ENCODE measurements at regions not wholly inside any gene's neighbourhood (a gene's known extent, or its start where the extent isn't known, plus 50 kb on each side); places are given as distances from the start of the nearest gene placed in this dataset.

DNA sequence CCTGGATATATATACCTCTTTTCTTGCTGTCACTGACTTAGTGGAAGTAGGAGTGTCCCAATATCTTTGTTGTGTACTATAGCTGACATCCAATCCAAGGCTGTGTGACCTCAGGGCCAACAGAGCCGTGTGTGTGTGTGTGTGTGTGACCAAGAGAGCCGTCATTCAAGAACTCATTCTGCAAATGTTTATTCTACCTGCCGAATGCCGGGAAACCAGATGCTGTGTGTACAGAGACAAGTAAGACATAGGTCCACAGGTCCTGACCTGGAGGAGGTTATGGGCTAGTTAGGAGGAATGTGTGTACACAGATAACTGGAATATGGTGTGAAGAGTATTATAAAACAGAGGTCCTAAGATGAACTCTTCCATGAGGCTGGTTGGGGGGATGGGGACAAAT is 190.0 kb downstream of the DHX35 start:
- WGBS, 4 donors, result 55 to 72% (median 66%) methylated on average over 4 of the region's 4 CpGs
- intact Hi-C loops (cut with DNase I), result no loop called here
- Histone ChIP-seq H3K9me3 (no peaks in the 10 kb centered on the region), H3K4me1 (no peaks in the 10 kb centered on the region), H3K27ac (no peak overlapping the region), H3K27me3 (peaks cover 0 to 4% (median 0%) of the 10 kb centered on the region in 9 donors), H3K4me3 (no peak overlapping the region), H3K36me3 (no peaks in the 10 kb centered on the region)
- ATAC-seq (no peak), DNase-seq (no peak)
- TF ChIP-seq POLR2A (IDR thresholded peaks at IDR 0.05), result no peak
- TF ChIP-seq, protein P1, sequence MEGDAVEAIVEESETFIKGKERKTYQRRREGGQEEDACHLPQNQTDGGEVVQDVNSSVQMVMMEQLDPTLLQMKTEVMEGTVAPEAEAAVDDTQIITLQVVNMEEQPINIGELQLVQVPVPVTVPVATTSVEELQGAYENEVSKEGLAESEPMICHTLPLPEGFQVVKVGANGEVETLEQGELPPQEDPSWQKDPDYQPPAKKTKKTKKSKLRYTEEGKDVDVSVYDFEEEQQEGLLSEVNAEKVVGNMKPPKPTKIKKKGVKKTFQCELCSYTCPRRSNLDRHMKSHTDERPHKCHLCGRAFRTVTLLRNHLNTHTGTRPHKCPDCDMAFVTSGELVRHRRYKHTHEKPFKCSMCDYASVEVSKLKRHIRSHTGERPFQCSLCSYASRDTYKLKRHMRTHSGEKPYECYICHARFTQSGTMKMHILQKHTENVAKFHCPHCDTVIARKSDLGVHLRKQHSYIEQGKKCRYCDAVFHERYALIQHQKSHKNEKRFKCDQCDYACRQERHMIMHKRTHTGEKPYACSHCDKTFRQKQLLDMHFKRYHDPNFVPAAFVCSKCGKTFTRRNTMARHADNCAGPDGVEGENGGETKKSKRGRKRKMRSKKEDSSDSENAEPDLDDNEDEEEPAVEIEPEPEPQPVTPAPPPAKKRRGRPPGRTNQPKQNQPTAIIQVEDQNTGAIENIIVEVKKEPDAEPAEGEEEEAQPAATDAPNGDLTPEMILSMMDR (IDR thresholded peaks at IDR 0.05), result no peak

DNA sequence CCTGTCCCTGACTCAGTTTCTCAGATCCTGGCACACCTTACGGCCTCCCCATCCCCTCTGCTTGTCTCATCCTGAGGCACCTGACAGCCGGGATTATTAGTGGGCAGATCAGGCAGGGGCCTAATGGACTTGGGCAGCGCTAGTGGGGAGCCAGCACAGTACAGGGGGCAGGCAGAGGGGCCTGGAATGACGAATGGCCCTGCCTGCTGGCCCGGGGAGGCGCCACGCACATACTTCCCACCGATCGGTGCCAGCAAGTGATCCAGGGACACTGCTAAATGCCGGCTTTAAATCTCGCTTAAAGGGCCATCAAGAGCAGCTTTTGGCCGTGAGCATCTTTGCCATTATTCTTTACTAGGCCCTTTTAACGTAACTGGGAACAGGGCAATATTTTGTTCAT is 188.4 kb downstream of the DHX35 start:
- Histone ChIP-seq H3K4me3 (no peak overlapping the region), H3K27ac (no peak overlapping the region), H3K9me3 (no peaks in the 10 kb centered on the region), H3K27me3 (peaks cover 0 to 4% (median 0%) of the 10 kb centered on the region in 9 donors), H3K4me1 (no peaks in the 10 kb centered on the region), H3K36me3 (no peaks in the 10 kb centered on the region)
- ATAC-seq, result no peak
- intact Hi-C loops (cut with DNase I), result no loop called here
- TF ChIP-seq, protein P1 (IDR thresholded peaks at IDR 0.05), result no peak
- TF ChIP-seq POLR2A (IDR thresholded peaks at IDR 0.05), result no peak
- DNase-seq, result no peak
- 76 to 81% (median 79%) methylated on average over 13 of the region's 13 CpGs for WGBS, 4 donors

DNA sequence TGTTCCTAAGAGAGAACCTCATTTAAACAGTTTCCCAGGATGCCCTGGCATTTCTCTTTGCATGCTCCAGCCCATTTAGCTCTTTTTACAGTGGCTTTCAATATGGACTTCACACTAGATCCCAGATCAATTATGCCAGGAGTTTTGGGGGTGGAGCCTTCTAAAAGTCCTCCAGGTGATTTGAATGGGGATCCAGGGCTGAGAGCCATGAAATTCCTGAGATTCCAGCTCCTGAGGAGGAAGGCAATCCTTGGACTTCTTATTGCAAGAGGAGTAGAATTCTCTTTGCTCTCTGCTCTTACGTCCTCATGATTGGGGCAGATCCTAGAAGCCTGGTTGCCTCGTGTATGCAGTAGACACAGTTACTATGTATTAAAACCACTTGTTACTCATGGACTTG is 184.2 kb downstream of the DHX35 start:
- WGBS, 4 donors, result 54 to 66% (median 59%) methylated on average over 2 of the region's 2 CpGs
- H3K4me3 ChIP-seq, result no peak overlapping the region
- no peaks in the 10 kb centered on the region for H3K9me3 ChIP-seq
- no peak overlapping the region for H3K27ac ChIP-seq
- DNase-seq, result no peak
- no peaks in the 10 kb centered on the region for H3K36me3 ChIP-seq
- H3K4me1 ChIP-seq, result no peaks in the 10 kb centered on the region
- intact Hi-C loops (cut with DNase I), result no loop called here
- peaks cover 0 to 11% (median 0%) of the 10 kb centered on the region in 9 donors for H3K27me3 ChIP-seq
- ATAC-seq, result no peak
- no peak for TF ChIP-seq POLR2A (IDR thresholded peaks at IDR 0.05)

DNA sequence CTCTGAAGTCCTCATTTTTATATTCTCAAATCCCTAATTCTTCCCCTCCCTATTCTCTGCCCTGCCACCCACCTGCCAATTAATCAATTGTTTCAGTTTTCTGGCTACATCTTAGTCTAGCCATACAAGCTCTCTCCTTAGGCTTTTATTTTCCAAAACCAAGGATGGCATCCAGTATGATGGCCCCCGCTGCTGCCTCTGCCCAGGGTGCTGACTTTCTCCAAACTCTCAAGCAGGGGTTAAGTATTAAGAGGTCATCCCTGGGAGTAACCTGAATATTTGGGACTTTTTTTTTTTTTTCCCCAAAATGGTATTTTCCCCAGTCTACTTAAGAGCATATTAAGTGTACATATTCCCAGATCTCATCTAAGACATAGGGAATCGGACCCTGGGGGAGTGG is 183.8 kb downstream of the DHX35 start:
- Histone ChIP-seq H3K9me3 (no peaks in the 10 kb centered on the region), H3K4me1 (no peaks in the 10 kb centered on the region), H3K27ac (no peak overlapping the region), H3K27me3 (peaks cover 0 to 11% (median 0%) of the 10 kb centered on the region in 9 donors), H3K4me3 (no peak overlapping the region), H3K36me3 (no peaks in the 10 kb centered on the region)
- ATAC-seq (no peak), DNase-seq (no peak)
- 58 to 71% (median 64%) methylated on average over 2 of the region's 2 CpGs for WGBS, 4 donors
- intact Hi-C loops (cut with DNase I), result no loop called here
- TF ChIP-seq POLR2A (IDR thresholded peaks at IDR 0.05), result no peak
- TF ChIP-seq, protein P1 (IDR thresholded peaks at IDR 0.05), result no peak

DNA sequence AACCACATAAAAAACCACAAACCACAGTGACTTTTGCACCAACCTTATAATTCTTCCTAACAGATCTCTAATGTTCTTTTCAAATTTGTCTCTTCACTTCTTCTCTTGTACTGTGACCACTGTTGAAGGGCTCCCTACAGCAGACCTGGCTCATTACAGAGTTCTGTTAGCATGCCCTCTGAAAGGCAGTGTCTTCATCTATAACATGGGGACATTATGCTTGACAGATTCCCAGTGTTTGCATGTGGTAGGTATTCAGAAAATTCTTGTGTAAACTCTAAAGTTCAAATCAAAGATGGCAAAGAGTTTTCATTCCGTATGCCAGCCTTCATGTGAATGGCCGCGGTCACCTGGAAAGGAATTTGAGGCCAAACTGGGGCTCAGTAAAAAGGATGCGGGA is 182.6 kb downstream of the DHX35 start:
- no peak overlapping the region for H3K27ac ChIP-seq
- 88 to 93% (median 91%) methylated on average over 4 of the region's 4 CpGs for WGBS, 4 donors
- no peak for ATAC-seq

More for the DNA sequence above, 182.6 kb downstream of the DHX35 start:
- intact Hi-C loops (cut with DNase I), result no loop called here
- TF ChIP-seq, protein P1 (IDR thresholded peaks at IDR 0.05), result no peak
- TF ChIP-seq POLR2A (IDR thresholded peaks at IDR 0.05), result no peak
- DNase-seq, result no peak
- no peaks in the 10 kb centered on the region for H3K9me3 ChIP-seq
- no peaks in the 10 kb centered on the region for H3K36me3 ChIP-seq
- H3K4me1 ChIP-seq, result no peaks in the 10 kb centered on the region
- H3K27me3 ChIP-seq, result peaks cover 0 to 17% (median 0%) of the 10 kb centered on the region in 9 donors
- H3K4me3 ChIP-seq, result no peak overlapping the region
